ENCODE measurements at regions not wholly inside any gene's neighbourhood (a gene's known extent, or its start where the extent isn't known, plus 50 kb on each side); places are given as distances from the start of the nearest gene placed in this dataset.

DNA sequence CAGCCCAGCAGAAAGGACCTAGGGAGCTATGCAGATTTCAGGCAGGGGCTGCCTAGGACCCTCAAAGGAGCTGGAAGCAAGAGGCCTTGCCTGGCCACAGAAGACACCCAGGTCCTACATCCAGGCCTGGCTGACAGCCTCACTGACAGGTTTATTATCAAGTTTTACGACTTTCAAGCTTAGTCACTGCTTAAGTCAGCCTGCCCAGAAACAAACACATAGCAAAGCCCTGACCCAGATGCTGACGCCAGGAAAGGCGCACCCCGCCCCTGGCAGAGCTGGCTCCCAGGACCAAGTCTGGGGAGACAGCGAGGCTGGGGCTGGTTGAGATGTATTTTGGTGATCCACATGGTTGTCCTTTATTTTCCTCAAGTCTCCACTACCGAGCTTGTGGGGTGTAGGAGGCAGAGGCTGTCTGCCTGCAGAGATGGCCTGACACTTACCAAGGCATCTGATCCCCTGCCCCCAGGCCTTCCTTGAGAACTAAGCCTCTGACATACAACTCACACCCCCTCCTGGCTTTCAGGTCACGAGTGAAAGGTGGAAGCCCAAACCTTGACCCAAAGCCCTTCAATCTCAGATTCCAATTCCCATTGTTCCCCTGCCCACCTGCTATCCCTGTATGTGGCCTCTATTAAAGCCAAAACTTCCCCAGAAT is 80.7 kb upstream of the EMX2 start:
- Histone ChIP-seq H3K79me2 (ENCODE audit: insufficient read depth, low read length) (no peaks in the 10 kb centered on the region), H3K4me3 (ENCODE audit: low read length, poor library complexity, severe bottlenecking) (no peak overlapping the region), H3K36me3 (ENCODE audit: insufficient read depth, low read length) (no peaks in the 10 kb centered on the region), H2AFZ (ENCODE audit: low read length) (no peak overlapping the region), H3K4me2 (ENCODE audit: low read depth, low read length, poor library complexity, severe bottlenecking) (peak overlapping the region; percentile 35), H3K9ac (ENCODE audit: low read depth, low read length, poor library complexity, severe bottlenecking) (no peak overlapping the region), H4K20me1 (ENCODE audit: insufficient read depth, low read length, poor library complexity, severe bottlenecking) (no peaks in the 10 kb centered on the region), H3K27me3 (ENCODE audit: insufficient read depth, low read length, poor library complexity, severe bottlenecking) (no peaks in the 10 kb centered on the region), H3K9me2 (replicated peaks; ENCODE audit: low read depth, low read length) (no peaks in the 10 kb centered on the region), H3K9me3 (ENCODE audit: insufficient read depth, low read depth, low read length) (no peaks in the 10 kb centered on the region), H3F3A (ENCODE audit: low read depth) (no peaks in the 10 kb centered on the region), H3K4me1 (ENCODE audit: insufficient read depth, low read length, poor library complexity, severe bottlenecking) (peaks cover 23% of the 10 kb centered on the region)
- TF ChIP-seq EZH2phosphoT487 (IDR thresholded peaks at IDR 0.05; ENCODE audit: borderline replicate concordance), result no peak

DNA sequence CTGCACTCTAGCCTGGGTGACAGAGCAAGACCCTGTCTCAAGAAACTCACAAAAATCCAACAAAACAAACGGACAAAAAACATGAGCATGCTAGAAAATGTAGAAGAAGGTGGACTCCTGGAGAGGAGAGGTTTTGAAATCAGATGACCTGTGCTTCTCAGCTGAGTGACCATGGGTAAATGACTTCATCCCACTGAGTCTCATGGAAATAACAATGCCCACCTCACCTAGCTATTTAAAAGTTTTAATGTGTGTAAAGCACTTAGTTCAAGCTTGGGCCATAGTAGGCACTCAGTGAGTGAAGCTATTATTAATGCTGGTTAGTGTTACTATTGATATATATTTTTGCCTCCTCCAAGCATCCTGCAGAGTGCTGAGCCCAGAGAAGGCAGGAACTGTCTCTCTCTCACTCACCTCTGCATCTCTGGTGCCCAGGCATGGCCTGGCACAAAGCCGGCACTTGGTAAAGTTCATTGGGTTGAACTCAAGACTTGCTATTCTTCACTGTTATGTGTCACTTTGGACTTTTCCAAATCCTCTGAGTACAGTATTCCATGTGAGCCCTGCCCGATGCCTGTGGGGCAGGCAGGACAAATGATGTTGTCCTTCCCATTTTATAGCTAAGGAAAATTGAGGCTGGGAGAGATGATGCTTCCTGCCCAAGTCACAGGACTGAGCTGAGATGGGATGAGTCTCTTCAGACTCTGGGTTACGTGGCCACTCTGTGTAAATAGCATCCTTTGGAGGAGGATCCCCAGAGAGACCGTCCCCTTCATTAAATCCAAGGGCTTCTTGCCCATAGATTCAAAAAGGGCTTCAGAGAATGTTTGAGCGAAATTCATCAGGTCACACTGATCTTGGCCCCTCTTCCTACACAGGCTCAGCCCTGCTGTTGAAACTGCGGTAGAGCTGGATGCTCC is 81.4 kb upstream of the EMX2 start:
- Histone ChIP-seq H3K36me3 (ENCODE audit: insufficient read depth, low read length) (no peaks in the 10 kb centered on the region), H3K9ac (ENCODE audit: low read depth, low read length, poor library complexity, severe bottlenecking) (no peak overlapping the region), H3K79me2 (ENCODE audit: insufficient read depth, low read length) (no peaks in the 10 kb centered on the region), H3K4me1 (ENCODE audit: insufficient read depth, low read length, poor library complexity, severe bottlenecking) (peaks cover 25% of the 10 kb centered on the region), H3K9me2 (replicated peaks; ENCODE audit: low read depth, low read length) (no peaks in the 10 kb centered on the region), H3K4me3 (ENCODE audit: low read length, poor library complexity, severe bottlenecking) (no peak overlapping the region), H3F3A (ENCODE audit: low read depth) (no peaks in the 10 kb centered on the region), H3K9me3 (ENCODE audit: insufficient read depth, low read depth, low read length) (no peaks in the 10 kb centered on the region), H2AFZ (ENCODE audit: low read length) (no peak overlapping the region), H3K27me3 (ENCODE audit: insufficient read depth, low read length, poor library complexity, severe bottlenecking) (no peaks in the 10 kb centered on the region), H3K4me2 (ENCODE audit: low read depth, low read length, poor library complexity, severe bottlenecking) (no peak overlapping the region), H4K20me1 (ENCODE audit: insufficient read depth, low read length, poor library complexity, severe bottlenecking) (no peaks in the 10 kb centered on the region)
- TF ChIP-seq, protein P1, sequence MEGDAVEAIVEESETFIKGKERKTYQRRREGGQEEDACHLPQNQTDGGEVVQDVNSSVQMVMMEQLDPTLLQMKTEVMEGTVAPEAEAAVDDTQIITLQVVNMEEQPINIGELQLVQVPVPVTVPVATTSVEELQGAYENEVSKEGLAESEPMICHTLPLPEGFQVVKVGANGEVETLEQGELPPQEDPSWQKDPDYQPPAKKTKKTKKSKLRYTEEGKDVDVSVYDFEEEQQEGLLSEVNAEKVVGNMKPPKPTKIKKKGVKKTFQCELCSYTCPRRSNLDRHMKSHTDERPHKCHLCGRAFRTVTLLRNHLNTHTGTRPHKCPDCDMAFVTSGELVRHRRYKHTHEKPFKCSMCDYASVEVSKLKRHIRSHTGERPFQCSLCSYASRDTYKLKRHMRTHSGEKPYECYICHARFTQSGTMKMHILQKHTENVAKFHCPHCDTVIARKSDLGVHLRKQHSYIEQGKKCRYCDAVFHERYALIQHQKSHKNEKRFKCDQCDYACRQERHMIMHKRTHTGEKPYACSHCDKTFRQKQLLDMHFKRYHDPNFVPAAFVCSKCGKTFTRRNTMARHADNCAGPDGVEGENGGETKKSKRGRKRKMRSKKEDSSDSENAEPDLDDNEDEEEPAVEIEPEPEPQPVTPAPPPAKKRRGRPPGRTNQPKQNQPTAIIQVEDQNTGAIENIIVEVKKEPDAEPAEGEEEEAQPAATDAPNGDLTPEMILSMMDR (conservative IDR thresholded peaks at IDR 0.05; ENCODE audit: low read length), result no peak
- TF ChIP-seq EZH2phosphoT487 (IDR thresholded peaks at IDR 0.05; ENCODE audit: borderline replicate concordance), result no peak

DNA sequence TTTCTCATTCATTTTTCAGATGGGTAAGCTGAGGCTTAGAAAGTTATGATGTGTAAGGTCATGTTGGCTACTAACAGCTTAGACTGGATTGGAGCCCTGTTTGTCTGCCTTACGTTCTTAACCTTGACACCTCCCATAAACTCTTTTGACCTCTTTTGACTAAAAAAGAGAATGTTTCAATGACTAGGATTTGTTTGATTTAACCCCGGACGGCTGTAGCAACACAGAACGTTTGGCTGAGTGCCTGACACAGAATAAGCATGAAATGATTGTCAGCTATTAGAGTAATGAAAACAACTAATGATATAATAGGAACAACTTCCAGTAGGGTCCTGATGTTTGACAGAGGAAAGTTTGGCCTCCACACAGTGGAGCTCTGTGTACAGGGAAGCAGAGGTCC is 83.3 kb upstream of the PDZD8 start:
- Histone ChIP-seq H3K4me1 (ENCODE audit: insufficient read depth, low read length, poor library complexity, severe bottlenecking) (peaks cover 33% of the 10 kb centered on the region), H3K79me2 (ENCODE audit: insufficient read depth, low read length) (no peaks in the 10 kb centered on the region)
- TF ChIP-seq, protein P1 (conservative IDR thresholded peaks at IDR 0.05; ENCODE audit: low read length), result no peak
- TF ChIP-seq EZH2phosphoT487 (IDR thresholded peaks at IDR 0.05; ENCODE audit: borderline replicate concordance), result no peak

More for the DNA sequence above, 83.3 kb upstream of the PDZD8 start:
- H3F3A ChIP-seq (ENCODE audit: low read depth), result no peaks in the 10 kb centered on the region
- no peaks in the 10 kb centered on the region for H3K36me3 ChIP-seq (ENCODE audit: insufficient read depth, low read length)
- no peak overlapping the region for H3K9ac ChIP-seq (ENCODE audit: low read depth, low read length, poor library complexity, severe bottlenecking)
- no peak overlapping the region for H2AFZ ChIP-seq (ENCODE audit: low read length)
- no peak overlapping the region for H3K4me3 ChIP-seq (ENCODE audit: low read length, poor library complexity, severe bottlenecking)
- no peaks in the 10 kb centered on the region for H4K20me1 ChIP-seq (ENCODE audit: insufficient read depth, low read length, poor library complexity, severe bottlenecking)
- no peaks in the 10 kb centered on the region; the same call in 1 of the 2 replicates for H3K9me3 ChIP-seq (ENCODE audit: insufficient read depth, low read depth, low read length)
- H3K9me2 ChIP-seq (replicated peaks; ENCODE audit: low read depth, low read length), result no peaks in the 10 kb centered on the region
- no peaks in the 10 kb centered on the region for H3K27me3 ChIP-seq (ENCODE audit: insufficient read depth, low read length, poor library complexity, severe bottlenecking)
- H3K4me2 ChIP-seq (ENCODE audit: low read depth, low read length, poor library complexity, severe bottlenecking), result no peak overlapping the region

Data from Loucy (cell line).